ENCODE measurements at regions not wholly inside any gene's neighbourhood (a gene's known extent, or its start where the extent isn't known, plus 50 kb on each side); places are given as distances from the start of the nearest gene placed in this dataset.
"Not testable (repeated sequence)": the region's sequence is repeated elsewhere in the genome, so short reads cannot be mapped to it uniquely, and the experiment has no call there.

- no peak for DNase-seq (ENCODE audit: low read depth)
These were observed 440.4 kb upstream of the PRR20A start for GRCh38 chr13:56700324-56700723.

- DNase-seq (ENCODE audit: low read depth), result no peak
These were observed 434.2 kb upstream of the PRR20A start for GRCh38 chr13:56706485-56706884.

- DNase-seq (ENCODE audit: low read depth), result no peak
These were observed 427.1 kb upstream of the PRR20A start for GRCh38 chr13:56713656-56714055.

- DNase-seq (ENCODE audit: low read depth), result no peak
These were observed 421.9 kb upstream of the PRR20A start for GRCh38 chr13:56718791-56719190.

- DNase-seq (ENCODE audit: low read depth), result no peak
These were observed 419.9 kb upstream of the PRR20A start for GRCh38 chr13:56720841-56721240.

- no peak for DNase-seq (ENCODE audit: low read depth)
These were observed 405.2 kb upstream of the PRR20A start for GRCh38 chr13:56735537-56735942.

GRCh38 chr13:56736966-56737365, 403.8 kb upstream of the PRR20A start:
- DNase-seq (ENCODE audit: low read depth), result no peak

GRCh38 chr13:56752636-56753035, 388.1 kb upstream of the PRR20A start:
- no peak for DNase-seq (ENCODE audit: low read depth)

- no peak for DNase-seq (ENCODE audit: low read depth)
These were observed 385.4 kb upstream of the PRR20A start for GRCh38 chr13:56755181-56755935.

- DNase-seq (ENCODE audit: low read depth), result not testable (repeated sequence)
These were observed 377.4 kb upstream of the PRR20A start for GRCh38 chr13:56763333-56763732.

- DNase-seq (ENCODE audit: low read depth), result no peak
These were observed 367.6 kb upstream of the PRR20A start for GRCh38 chr13:56773148-56773547.

GRCh38 chr13:56789527-56789926, 351.2 kb upstream of the PRR20A start:
- no peak for DNase-seq (ENCODE audit: low read depth)

GRCh38 chr13:56837161-56837560, 303.6 kb upstream of the PRR20A start:
- DNase-seq (ENCODE audit: low read depth), result no peak

- no peak for DNase-seq (ENCODE audit: low read depth)
These were observed 289.9 kb upstream of the PRR20A start for GRCh38 chr13:56850852-56851251.

- no peak for DNase-seq (ENCODE audit: low read depth)
These were observed 279.2 kb upstream of the PRR20A start for GRCh38 chr13:56861476-56861875.

- DNase-seq (ENCODE audit: low read depth), result no peak
These were observed 276.3 kb upstream of the PRR20A start for GRCh38 chr13:56864451-56864850.

- DNase-seq (ENCODE audit: low read depth), result no peak
These were observed 275.3 kb upstream of the PRR20A start for GRCh38 chr13:56865416-56865815.

- DNase-seq (ENCODE audit: low read depth), result no peak
These were observed 271.0 kb upstream of the PRR20A start for GRCh38 chr13:56869671-56870070.

GRCh38 chr13:56886398-56886797, 254.3 kb upstream of the PRR20A start:
- DNase-seq (ENCODE audit: low read depth), result no peak

GRCh38 chr13:56888455-56888854, 252.3 kb upstream of the PRR20A start:
- no peak for DNase-seq (ENCODE audit: low read depth)

- DNase-seq (ENCODE audit: low read depth), result no peak
These were observed 246.9 kb upstream of the PRR20A start for GRCh38 chr13:56893843-56894242.

GRCh38 chr13:56900549-56901279, 240.0 kb upstream of the PRR20A start:
- DNase-seq (ENCODE audit: low read depth), result no peak

- no peak for DNase-seq (ENCODE audit: low read depth)
These were observed 238.4 kb upstream of the PRR20A start for GRCh38 chr13:56902276-56902675.
